GM19324 (cell line): ENCODE measurements at regions not wholly inside any gene's neighbourhood (a gene's known extent, or its start where the extent isn't known, plus 50 kb on each side); places are given as distances from the start of the nearest gene placed in this dataset.
"Not testable (repeated sequence)": the region's sequence is repeated elsewhere in the genome, so short reads cannot be mapped to it uniquely, and the experiment has no call there.

ENCODE experiments used
- ATAC-seq: cut with Tn5 transposase; IDR thresholded peaks from one replicate; pipeline ENCODE4 v1.9.1; 2021; ENCODE audit warnings: mild to moderate bottlenecking, moderate library complexity; ENCODE audit not compliant: unreplicated experiment, low FRiP score

DNA sequence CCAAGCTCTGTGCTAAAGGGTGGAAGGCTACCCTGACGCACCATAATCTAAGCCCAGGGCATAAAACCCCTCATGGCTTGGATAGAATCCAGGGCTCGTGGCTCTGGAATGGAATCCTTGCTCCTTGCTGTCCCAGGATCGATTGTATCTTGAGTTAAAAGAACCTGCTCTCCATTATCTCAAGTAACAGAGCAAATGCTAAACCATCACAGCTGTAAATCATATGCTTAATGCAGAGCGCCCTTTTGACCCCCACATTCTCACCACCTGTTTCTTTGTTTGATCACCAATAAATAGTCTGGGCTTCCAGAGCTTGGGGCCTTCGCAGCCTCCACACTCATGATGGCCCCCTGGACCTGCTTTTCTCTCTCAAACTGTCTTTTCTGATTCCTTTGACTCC is 299.3 kb upstream of the MGAT4C start:
- ATAC-seq: not testable (repeated sequence)

DNA sequence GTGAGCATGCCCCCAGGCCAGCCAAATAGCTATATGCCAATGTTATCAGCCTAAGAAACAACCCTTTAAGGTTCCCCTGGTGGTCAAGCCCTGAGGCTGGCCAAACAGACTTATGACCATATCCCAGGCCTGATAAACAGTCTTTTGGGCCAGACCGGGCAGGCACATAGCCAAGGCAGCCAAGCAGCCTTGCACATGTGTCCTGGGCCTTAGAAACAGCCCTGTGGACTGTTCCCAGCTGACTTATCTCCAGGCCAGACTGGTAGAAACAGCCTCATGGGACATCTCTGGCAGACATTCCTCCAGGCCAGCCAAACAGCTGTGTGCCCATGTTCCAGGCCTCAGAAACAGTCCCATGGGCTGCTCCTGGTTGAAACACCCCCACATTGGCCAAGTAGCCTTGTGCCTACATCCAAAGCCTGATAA is 295.0 kb upstream of the MGAT4C start:
- ATAC-seq: no peak

DNA sequence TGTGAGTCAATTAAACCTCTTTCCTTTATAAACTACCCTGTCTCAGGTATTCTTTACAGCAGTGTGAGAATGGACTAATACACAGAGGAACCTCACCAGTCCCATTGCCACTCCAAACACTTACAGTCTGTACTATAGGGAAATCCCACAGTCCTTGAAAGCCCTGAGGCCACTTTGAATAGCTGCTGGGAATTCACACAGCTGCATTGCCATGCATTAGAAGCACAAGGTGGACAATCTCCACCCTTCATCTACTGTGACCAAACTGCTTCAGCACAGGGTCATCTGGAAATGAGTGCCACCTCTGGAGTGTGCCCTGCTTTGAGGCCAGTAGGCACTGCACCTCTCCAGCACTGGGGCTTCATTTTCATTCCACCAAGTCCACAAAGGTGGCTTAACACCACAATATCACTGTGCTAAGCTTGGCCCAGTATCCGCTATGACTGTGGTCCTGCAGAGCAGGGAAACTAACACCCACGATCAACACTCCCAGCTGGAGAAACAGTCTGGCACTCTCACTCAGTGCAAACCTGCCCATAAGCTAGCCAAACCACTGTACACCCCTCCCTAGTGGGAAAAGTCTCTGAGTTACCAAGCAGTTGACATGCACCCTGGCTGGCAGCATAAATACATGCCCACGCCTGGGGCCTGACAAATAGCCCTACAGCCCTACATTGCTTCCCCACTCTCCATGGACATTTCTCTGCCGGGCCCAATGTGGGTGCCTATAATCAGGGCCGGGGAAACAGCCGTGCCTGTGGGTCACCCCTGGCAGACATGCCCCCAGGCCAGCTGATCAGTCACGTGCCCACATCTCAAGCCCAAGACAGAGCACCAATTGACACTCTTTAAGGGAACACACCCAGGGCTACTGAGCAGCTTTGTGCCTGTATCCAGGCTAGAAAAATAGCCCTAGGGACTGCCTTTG is 294.3 kb upstream of the MGAT4C start:
- ATAC-seq: no peak

DNA sequence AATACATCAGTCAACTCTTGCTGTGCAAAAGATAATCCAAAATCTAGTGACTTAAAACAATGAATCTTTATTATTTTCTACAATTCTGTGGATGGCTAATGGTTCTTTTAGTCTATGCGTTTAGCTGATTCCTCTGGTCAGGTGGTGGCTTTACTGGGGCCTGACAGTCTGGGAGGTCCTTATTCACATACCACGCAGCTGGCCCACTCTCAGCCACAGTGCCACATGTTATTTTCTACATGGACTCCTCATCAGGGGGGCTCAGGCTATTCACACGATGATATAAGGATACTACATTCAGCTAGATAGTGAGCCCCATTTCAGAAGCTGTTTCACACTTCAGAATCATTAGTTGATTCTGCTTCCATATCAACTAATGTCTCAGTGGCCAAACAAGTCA is 287.5 kb upstream of the MGAT4C start:
- no peak for ATAC-seq

DNA sequence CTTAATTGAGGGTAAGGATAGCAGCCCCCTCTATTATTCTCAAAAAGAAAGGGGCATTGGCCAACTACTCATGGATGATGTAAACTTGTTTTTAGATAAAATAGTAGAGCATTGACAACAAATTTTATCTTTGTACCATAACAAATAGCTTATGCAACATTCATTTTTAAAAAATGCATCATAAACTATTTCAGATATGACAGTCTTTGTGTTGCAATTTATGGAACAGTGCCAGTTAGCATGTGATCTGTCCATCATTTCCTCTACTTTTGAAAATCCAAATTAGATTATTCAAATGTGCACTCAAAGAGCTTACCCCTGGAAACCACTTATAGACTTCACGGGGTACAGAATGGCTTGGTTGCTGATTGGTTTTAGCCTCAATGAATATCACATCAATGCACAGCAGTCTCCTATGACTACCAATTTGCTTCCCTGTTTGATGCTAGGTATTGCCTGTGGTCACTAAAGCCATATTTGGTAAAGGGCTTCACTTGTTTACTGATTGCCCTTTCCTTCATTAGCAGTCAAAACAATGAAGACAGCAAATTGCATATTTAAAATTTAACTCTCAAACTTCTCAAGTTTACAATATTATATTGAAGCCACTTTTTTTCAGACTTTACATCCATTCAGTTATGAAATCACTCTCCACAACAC is 274.9 kb upstream of the MGAT4C start:
- ATAC-seq: no peak

DNA sequence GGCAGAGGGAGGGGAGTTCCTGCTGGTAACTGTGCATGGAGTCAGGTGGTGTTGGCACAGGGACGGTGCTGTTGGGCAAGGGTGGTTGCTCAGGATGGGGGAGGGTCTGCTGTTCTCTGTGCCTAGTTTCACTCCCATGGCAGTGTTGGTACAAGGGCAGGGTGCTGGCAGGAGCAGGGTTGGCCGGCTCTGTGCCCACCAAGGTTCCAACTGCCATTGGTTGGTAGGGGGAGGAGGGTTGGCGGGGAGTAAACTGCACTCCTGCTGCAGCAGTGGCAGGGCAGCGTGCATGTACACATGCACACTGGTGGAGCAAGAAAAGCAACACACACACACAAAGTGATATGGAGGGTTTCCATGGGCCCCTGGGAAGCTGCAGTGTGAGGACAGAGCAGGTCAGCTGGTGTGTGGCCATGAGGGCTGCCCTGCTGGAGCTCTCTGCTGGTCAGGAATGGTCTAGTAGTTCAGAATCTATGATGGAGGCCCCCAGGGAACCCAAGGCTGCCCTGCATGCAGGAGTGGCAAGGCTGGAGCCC is 269.9 kb upstream of the MGAT4C start:
- ATAC-seq: no peak

DNA sequence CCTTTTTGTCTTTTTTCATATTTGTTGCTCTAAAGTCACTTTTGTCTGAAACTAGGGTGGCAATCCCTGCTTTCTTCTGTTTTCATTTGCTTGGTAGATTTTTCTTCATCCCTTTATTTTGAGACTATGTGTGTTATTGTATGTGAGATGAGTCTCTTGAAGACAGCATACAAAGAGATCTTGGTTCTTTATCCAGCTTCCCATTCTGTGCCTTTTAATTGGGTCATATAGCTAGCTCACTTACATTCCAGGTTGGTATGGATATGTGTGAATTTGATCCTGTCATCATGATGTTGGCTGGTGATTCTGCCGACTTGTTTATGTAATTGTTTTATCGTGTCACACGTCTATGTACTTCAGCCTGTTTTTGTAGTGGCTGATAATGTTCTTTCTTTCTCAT is 267.7 kb upstream of the MGAT4C start:
- no peak for ATAC-seq

DNA sequence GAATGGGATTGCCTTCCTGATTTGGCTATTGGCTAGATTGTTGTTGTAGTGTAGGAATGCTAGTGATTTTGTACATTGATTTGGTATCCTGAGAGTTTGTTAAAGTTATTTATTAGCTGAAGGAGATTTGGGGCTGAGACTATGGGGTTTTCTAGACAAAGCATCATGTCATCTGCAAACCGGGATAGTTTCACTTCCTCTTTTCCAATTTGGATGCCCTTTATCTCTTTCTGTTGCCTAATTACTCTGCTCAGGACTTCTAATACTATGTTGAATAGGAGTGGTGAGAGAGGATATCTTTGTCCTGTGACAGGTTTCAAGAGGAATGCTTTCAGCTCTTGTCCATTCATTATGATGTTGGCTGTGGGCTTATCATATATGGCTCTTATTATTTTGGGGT is 265.7 kb upstream of the MGAT4C start:
- ATAC-seq: no peak

DNA sequence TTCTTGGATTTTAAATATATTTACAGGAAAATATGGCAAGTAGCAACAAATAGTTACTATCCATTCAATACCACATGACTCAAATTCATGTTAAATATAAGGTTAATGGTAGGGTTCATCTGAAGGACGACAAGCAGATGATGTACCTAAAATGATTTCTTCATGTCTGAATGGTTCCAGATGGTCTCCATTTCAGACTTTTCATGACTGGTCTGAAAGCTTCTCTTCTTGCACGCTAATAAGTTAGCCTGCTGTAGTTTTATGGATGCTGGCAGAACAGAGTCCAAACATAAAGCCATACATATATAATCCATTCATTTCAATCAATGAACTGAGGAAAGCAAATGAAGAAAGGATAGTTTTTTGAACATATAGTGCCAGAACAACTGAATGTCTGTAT is 257.0 kb upstream of the MGAT4C start:
- ATAC-seq: no peak

DNA sequence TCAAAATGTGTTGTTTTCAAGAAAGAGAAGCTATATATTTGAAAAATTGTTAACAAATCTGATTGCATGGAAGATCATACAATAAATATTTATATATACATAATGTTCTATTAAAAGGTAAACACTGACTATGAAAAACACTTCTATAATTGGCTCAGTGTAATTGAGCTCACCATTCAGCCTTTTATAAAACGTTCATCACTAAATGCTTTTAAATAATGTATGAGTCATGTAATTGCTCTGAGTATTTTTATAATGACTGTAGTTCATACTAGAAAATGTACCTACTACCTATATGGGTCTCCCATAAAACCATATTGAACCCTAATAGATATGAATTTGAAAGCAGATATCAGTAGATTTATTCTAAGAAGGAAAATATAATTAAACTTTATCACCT is 240.4 kb upstream of the MGAT4C start:
- no peak for ATAC-seq

DNA sequence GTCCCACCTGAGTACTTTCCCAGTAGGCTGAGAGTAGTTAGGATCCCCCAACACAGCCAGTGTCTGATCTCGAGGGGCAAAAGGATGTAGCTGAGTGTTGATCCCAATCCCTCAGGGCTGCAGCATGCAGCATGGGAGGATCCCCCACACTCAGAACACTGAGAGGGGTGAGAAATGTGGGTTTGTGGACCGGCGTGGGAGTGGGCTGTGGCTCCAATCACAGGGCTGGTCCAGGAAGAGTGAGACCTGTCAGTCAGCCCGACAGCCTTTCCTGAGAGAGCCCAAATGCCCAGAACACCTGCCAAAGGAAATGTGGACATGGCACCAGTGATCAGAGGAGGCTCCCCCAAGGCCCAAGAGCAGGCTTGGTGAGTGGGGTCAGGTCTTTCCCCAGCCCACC is 228.3 kb upstream of the MGAT4C start:
- ATAC-seq: no peak

DNA sequence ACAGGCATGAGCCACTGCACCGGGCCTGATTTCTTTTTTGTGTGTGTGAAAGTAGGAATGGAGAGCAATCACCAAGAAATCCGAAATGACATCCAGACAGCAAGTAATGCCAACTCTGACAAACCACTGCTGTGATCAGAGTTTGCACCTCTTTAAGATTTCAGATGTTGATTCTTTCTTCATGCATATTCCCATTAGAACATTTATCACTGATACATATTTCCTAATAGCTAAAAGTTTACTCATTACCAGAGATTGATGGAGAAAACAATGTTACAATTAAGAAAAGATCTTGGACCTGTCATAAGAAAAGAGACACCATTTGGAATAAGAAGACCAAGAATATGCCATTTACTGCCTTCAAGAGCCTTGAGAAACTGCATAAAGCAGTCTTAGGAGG is 217.0 kb upstream of the MGAT4C start:
- no peak for ATAC-seq

DNA sequence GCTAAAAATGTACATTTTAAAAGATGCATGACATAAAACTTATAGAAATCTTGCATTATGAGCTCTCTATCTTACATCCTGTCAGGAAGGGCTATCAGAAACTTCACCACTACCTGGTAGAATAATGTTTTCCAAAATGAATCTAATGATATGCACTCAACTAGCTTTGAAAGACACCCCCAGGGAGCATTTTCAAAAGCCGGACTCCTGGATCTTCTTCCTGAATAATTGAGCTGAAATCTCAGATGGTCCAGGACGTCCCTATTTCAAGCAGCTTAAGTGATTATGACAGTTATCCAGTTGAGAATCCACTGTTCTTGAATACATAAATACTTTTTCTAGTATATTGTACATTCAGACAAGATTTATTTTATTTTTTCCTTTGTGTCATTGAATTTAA is 200.6 kb upstream of the MGAT4C start:
- no peak for ATAC-seq

DNA sequence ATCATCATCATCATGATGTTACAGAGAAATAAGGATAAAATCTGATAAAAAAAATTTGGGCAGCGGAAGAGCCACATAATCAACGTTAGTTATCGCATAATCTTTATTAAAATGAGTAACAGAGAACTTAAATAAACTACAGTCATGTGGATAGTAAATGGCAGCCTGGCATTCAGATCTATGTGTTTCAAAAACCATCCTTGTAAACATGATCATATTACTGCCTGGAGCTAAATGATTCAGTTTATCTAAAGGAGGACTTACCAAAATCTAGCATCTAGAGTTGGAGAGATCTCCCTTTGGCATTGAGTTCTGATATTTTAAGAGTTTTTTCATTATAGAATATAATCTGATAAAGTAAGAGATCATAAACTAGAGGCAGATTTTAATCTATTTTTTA is 200.1 kb upstream of the MGAT4C start:
- no peak for ATAC-seq

DNA sequence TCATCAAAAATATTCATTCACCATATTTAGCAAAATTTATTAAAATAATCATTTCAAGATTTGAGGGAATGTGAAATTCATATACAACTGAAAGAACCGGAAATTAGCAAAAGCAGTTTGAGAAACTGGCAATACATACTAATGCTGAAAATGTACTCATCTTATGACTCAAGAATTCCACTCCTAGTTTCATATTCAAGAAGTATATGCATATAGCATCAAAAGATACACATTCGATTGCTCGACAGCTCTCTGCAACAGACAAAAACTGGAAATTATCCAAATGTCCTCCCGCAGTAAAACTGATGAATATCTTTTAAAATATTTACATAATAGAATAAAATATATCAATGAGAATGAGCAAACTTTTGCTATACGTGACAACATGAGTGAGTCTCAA is 189.2 kb upstream of the MGAT4C start:
- ATAC-seq: no peak

DNA sequence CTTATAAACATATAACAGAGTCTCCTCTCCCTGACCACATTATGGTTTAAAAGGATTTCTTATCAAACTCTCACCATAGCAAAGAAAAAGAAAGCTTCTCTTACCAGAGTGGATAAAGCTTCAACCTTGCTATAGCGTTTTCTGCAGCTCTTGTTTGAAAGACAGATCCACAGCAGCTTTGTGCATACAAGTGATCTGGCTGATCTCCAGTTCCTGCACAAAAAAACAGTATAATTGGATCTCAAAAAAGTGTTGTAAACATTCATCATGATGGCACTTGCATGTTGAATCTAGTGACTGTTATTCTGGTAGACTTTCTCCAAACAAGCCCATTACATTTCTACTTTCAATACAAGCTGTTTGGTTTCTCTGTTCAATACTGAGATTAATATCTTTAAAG is 178.9 kb upstream of the MGAT4C start:
- no peak for ATAC-seq

DNA sequence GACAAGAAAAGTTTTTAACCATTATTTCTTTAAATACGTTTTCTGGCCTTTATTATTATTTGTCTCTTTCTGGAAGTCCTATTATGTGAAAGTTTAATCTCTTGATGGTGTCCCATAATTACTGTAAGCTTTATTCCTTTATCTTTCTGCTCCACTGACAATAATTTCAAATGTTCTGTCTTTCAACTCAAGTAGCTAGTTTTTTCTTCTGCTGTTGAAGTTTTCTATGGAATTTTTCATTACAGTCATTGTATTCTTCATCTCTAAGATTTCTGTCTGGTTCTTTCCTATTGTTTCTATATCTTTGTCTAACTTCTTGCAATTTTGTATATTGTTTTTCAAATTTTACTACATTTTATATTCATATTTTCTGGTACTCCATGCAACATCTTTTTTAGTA is 173.6 kb upstream of the MGAT4C start:
- no peak for ATAC-seq

DNA sequence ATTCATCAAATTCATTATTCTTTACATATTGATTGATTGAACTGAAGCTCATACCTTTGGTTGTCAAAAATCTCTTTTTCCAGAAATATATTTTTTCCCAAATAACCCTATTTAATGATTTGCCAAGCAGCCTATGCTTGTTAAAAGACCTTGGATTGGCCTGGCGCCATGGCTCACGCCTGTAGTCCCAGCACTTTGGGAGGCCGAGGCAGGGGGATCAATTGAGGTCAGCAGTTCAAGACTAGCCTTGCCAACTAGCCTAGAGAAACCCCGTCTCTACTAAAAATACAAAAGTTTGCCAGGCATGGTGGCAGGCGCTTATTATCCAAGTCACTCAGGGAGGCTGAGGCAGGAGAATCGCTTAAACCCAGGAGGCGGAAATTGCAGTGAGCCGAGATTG is 165.1 kb upstream of the MGAT4C start:
- ATAC-seq: no peak

DNA sequence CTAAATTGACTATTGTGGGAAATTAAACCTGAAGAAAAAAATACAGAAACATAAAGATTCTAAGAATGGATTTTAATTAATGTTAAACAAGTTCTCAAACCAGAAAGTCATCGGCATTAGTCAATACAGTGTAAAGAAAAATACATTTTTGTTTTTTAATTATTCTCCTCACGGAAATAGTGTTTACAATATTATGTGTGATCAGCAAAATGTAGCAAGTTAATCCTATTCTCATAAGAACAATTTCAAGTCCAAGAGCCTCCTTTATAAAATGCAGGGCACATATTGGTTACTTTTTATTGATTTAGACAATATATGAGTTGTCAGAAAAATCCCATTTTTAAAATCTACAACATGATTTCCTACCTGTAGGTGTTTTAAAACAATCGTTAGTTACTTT is 158.0 kb upstream of the MGAT4C start:
- no peak for ATAC-seq

DNA sequence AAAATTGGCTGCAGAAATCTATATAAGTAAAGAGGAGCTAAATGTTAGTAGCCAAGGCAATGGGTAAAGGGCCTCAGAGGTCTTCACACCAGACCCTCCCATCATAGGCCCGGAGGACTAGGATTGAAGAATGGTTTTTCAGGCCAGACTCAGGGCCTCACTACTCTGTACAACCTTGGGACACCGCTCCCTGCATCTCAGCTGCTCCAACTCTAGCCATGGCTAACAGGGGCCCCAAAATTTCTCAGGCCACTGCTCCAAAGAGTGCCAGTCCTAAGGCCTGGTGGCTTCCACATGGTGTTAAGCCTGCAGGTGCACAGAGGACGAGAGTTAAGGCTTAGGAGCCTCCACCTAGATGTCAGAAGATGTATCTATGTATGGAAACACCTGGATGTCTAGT is 155.5 kb upstream of the MGAT4C start:
- ATAC-seq: no peak

DNA sequence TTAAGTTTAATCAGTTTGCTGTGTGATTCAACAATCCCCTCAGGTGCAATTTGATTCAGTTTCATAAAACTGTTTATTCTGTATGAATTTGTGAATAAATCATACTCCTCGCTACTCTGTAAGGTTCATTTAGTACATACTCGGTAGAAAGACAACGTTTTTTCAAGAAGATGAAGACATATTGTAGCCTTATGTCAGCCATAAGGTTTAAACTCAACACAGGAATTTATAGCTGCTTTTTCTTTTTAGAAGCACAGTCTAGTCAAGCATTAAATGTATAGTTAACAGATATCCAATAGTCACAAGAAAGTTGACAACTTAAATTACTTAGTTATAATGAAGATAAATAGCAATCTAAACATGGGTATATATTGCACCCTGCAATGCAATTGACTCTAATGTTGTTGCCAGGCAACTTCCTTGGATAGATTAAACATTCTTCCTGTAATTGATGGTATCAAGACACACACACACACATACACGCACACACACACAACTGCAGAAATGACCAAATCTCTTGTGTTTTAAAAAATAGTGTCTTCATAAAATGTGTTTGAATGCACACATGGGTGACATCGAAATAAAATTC is 151.5 kb upstream of the MGAT4C start:
- no peak for ATAC-seq
